ENCODE measurements at regions not wholly inside any gene's neighbourhood (a gene's known extent, or its start where the extent isn't known, plus 50 kb on each side); places are given as distances from the start of the nearest gene placed in this dataset.
"Not testable (repeated sequence)": the region's sequence is repeated elsewhere in the genome, so short reads cannot be mapped to it uniquely, and the experiment has no call there.

- ATAC-seq (ENCODE audit: insufficient read depth, low read depth), result no peak
- no peak overlapping the region for H3K9ac ChIP-seq (ENCODE audit: low read depth, low read length)
These were observed 110.6 kb downstream of the KATNIP start for GRCh38 chr16:27660507-27660906.

GRCh38 chr16:27663235-27663634 lies 113.3 kb downstream of the KATNIP start:
- not testable (repeated sequence) for ATAC-seq (ENCODE audit: insufficient read depth, low read depth); H3K4me3 ChIP-seq (ENCODE audit: low read depth in 1 of 2, low read length in 2 of 2); DNase-seq; H3K4me1 ChIP-seq (ENCODE audit: insufficient read depth, low read length); H3K36me3 ChIP-seq (ENCODE audit: insufficient read depth, low read length); H3K27ac ChIP-seq (ENCODE audit: low read length); H3K4me2 ChIP-seq (ENCODE audit: insufficient read depth, low read length); H4K20me1 ChIP-seq (ENCODE audit: insufficient read depth, low read length); H3K79me2 ChIP-seq (ENCODE audit: insufficient read depth, low read length); H3K9me3 ChIP-seq (ENCODE audit: insufficient read depth, low read length, severe bottlenecking); H3K9ac ChIP-seq (ENCODE audit: low read depth, low read length); H3K27me3 ChIP-seq (ENCODE audit: insufficient read depth, low read length, poor library complexity); H2AFZ ChIP-seq (ENCODE audit: low read depth, low read length)

More at GRCh38 chr16:27660507-27660906, 110.6 kb downstream of the KATNIP start:
- no peak for TF ChIP-seq EZH2 (IDR thresholded peaks at IDR 0.05; ENCODE audit: borderline replicate concordance, low read depth, low read length, severe bottlenecking)
- TF ChIP-seq CTCF (IDR thresholded peaks at IDR 0.05; ENCODE audit: borderline replicate concordance, extremely low read depth, low read length, poor library complexity, severe bottlenecking), result no peak
- Histone ChIP-seq H3K27ac (ENCODE audit: low read length) (no peak overlapping the region), H3K4me2 (ENCODE audit: insufficient read depth, low read length) (no peak overlapping the region), H3K4me1 (ENCODE audit: insufficient read depth, low read length) (no peaks in the 10 kb centered on the region), H3K27me3 (ENCODE audit: insufficient read depth, low read length, poor library complexity) (no peaks in the 10 kb centered on the region), H2AFZ (ENCODE audit: low read depth, low read length) (no peak overlapping the region), H3K4me3 (ENCODE audit: low read depth in 1 of 2, low read length in 2 of 2) (no peak overlapping the region), H3K79me2 (ENCODE audit: insufficient read depth, low read length) (no peaks in the 10 kb centered on the region), H4K20me1 (ENCODE audit: insufficient read depth, low read length) (no peaks in the 10 kb centered on the region), H3K36me3 (ENCODE audit: insufficient read depth, low read length) (no peaks in the 10 kb centered on the region), H3K9me3 (ENCODE audit: insufficient read depth, low read length, severe bottlenecking) (no peaks in the 10 kb centered on the region)
- DNase-seq, result no peak

DNA sequence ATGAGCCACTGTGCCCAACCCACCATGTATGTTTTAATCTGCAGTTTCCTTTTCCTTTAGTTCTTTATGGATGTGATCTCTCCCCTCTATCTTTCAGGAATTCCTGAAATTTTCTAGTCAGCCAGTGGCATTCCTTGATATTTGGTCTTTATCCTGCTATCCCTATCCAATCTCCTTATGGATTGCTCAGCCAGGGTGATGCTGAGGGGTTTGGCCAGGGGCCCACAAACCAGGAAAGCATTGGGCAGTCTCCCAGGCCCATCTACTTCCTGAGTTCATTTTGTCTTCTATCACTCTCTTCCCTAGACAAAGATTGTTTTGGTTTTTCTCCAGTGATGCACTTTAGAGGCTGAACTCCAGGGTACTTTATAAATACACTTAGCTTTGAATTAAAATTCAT lies 115.9 kb downstream of the KATNIP start:
- Histone ChIP-seq H3K4me3 (ENCODE audit: low read depth in 1 of 2, low read length in 2 of 2) (no peak overlapping the region), H3K36me3 (ENCODE audit: insufficient read depth, low read length) (no peaks in the 10 kb centered on the region), H2AFZ (ENCODE audit: low read depth, low read length) (no peak overlapping the region), H3K9ac (ENCODE audit: low read depth, low read length) (no peak overlapping the region), H3K4me2 (ENCODE audit: insufficient read depth, low read length) (no peak overlapping the region), H4K20me1 (ENCODE audit: insufficient read depth, low read length) (no peaks in the 10 kb centered on the region), H3K79me2 (ENCODE audit: insufficient read depth, low read length) (no peaks in the 10 kb centered on the region), H3K27ac (ENCODE audit: low read length) (no peak overlapping the region), H3K27me3 (ENCODE audit: insufficient read depth, low read length, poor library complexity) (no peaks in the 10 kb centered on the region), H3K4me1 (ENCODE audit: insufficient read depth, low read length) (no peaks in the 10 kb centered on the region), H3K9me3 (ENCODE audit: insufficient read depth, low read length, severe bottlenecking) (no peaks in the 10 kb centered on the region)
- TF ChIP-seq EZH2 (IDR thresholded peaks at IDR 0.05; ENCODE audit: borderline replicate concordance, low read depth, low read length, severe bottlenecking), result no peak
- ATAC-seq (ENCODE audit: insufficient read depth, low read depth) (no peak), DNase-seq (no peak)

- no peaks in the 10 kb centered on the region for H3K79me2 ChIP-seq (ENCODE audit: insufficient read depth, low read length)
- H4K20me1 ChIP-seq (ENCODE audit: insufficient read depth, low read length), result no peaks in the 10 kb centered on the region
- H3K9me3 ChIP-seq (ENCODE audit: insufficient read depth, low read length, severe bottlenecking), result no peaks in the 10 kb centered on the region
- no peak for DNase-seq
- H3K9ac ChIP-seq (ENCODE audit: low read depth, low read length), result no peak overlapping the region
- H3K36me3 ChIP-seq (ENCODE audit: insufficient read depth, low read length), result no peaks in the 10 kb centered on the region
- no peaks in the 10 kb centered on the region for H3K4me1 ChIP-seq (ENCODE audit: insufficient read depth, low read length)
- H2AFZ ChIP-seq (ENCODE audit: low read depth, low read length), result no peak overlapping the region
- TF ChIP-seq EZH2 (IDR thresholded peaks at IDR 0.05; ENCODE audit: borderline replicate concordance, low read depth, low read length, severe bottlenecking) (no peak), CTCF (IDR thresholded peaks at IDR 0.05; ENCODE audit: borderline replicate concordance, extremely low read depth, low read length, poor library complexity, severe bottlenecking) (no peak)
- no peak overlapping the region for H3K27ac ChIP-seq (ENCODE audit: low read length)
- no peak for ATAC-seq (ENCODE audit: insufficient read depth, low read depth)
- no peak overlapping the region for H3K4me2 ChIP-seq (ENCODE audit: insufficient read depth, low read length)
- H3K27me3 ChIP-seq (ENCODE audit: insufficient read depth, low read length, poor library complexity), result no peaks in the 10 kb centered on the region
- no peak overlapping the region for H3K4me3 ChIP-seq (ENCODE audit: low read depth in 1 of 2, low read length in 2 of 2)
These were observed 120.3 kb downstream of the KATNIP start for GRCh38 chr16:27670071-27670810.
